ENCODE measurements at regions not wholly inside any gene's neighbourhood (a gene's known extent, or its start where the extent isn't known, plus 50 kb on each side); places are given as distances from the start of the nearest gene placed in this dataset.

DNA sequence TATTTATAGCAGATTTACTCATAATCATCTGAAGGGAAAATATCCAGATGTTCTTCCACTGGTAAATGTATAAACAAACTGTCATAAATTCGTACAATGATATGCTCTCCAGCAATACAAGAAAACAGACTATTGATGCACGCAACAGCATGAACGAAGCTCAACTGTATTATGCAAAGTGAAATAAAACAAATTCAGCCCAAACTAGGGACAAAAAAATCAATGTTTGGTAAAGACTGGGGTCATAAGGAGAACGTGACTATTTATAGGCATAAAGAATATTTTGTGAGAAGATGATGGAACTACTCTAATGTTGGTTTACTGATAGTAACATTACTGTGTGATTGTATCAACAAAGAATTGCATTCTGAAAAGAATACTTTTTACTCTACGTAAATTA, 1276.7 kb upstream of the DDX18 start:
- no peak overlapping the region for H3K4me3 ChIP-seq
- no peak overlapping the region for H3K4me2 ChIP-seq (ENCODE audit: control insufficient read depth, insufficient read depth)
- H4K20me1 ChIP-seq (ENCODE audit: control insufficient read depth, insufficient read depth) = no peaks in the 10 kb centered on the region
- H3K9ac ChIP-seq (ENCODE audit: control insufficient read depth, insufficient read depth, low read length) = no peak overlapping the region
- no peak for FAIRE-seq
- ChIA-PET SMC1A (ENCODE audit: uncharacterized antibody, unreplicated experiment) (no interaction called here), POLR2A (no interaction called here), RAD21 (ENCODE audit: unreplicated experiment) (no interaction called here), CTCF (no interaction called here)
- TF ChIP-seq NRF1 (conservative IDR thresholded peaks at IDR 0.05; ENCODE audit: low read depth, low read length) (no peak), RUNX3 (IDR thresholded peaks at IDR 0.05; ENCODE audit: low read length) (no peak), CREB1 (IDR thresholded peaks at IDR 0.05; ENCODE audit: low read depth) (no peak), ZBED1 (IDR thresholded peaks at IDR 0.05; ENCODE audit: borderline replicate concordance) (no peak), LARP7 (IDR thresholded peaks at IDR 0.05) (no peak), NFYB (IDR thresholded peaks at IDR 0.05; ENCODE audit: insufficient read depth, low read depth, low read length) (no peak), SMAD1 (IDR thresholded peaks at IDR 0.05; ENCODE audit: low read depth, partially characterized antibody) (no peak)
- TF ChIP-seq, protein P1, sequence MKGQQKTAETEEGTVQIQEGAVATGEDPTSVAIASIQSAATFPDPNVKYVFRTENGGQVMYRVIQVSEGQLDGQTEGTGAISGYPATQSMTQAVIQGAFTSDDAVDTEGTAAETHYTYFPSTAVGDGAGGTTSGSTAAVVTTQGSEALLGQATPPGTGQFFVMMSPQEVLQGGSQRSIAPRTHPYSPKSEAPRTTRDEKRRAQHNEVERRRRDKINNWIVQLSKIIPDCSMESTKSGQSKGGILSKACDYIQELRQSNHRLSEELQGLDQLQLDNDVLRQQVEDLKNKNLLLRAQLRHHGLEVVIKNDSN (IDR thresholded peaks at IDR 0.05; ENCODE audit: borderline replicate concordance, extremely low read length, insufficient read depth, low read depth, low read length) = no peak
- TF ChIP-seq, protein P2, sequence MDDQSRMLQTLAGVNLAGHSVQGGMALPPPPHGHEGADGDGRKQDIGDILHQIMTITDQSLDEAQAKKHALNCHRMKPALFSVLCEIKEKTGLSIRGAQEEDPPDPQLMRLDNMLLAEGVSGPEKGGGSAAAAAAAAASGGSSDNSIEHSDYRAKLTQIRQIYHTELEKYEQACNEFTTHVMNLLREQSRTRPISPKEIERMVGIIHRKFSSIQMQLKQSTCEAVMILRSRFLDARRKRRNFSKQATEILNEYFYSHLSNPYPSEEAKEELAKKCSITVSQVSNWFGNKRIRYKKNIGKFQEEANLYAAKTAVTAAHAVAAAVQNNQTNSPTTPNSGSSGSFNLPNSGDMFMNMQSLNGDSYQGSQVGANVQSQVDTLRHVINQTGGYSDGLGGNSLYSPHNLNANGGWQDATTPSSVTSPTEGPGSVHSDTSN (IDR thresholded peaks at IDR 0.05; ENCODE audit: insufficient replicate concordance, low read depth, low read length) = no peak
- TF ChIP-seq, protein P3, sequence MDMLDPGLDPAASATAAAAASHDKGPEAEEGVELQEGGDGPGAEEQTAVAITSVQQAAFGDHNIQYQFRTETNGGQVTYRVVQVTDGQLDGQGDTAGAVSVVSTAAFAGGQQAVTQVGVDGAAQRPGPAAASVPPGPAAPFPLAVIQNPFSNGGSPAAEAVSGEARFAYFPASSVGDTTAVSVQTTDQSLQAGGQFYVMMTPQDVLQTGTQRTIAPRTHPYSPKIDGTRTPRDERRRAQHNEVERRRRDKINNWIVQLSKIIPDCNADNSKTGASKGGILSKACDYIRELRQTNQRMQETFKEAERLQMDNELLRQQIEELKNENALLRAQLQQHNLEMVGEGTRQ (IDR thresholded peaks at IDR 0.05; ENCODE audit: borderline replicate concordance, low read depth, low read length) = no peak
- TF ChIP-seq, protein P4, sequence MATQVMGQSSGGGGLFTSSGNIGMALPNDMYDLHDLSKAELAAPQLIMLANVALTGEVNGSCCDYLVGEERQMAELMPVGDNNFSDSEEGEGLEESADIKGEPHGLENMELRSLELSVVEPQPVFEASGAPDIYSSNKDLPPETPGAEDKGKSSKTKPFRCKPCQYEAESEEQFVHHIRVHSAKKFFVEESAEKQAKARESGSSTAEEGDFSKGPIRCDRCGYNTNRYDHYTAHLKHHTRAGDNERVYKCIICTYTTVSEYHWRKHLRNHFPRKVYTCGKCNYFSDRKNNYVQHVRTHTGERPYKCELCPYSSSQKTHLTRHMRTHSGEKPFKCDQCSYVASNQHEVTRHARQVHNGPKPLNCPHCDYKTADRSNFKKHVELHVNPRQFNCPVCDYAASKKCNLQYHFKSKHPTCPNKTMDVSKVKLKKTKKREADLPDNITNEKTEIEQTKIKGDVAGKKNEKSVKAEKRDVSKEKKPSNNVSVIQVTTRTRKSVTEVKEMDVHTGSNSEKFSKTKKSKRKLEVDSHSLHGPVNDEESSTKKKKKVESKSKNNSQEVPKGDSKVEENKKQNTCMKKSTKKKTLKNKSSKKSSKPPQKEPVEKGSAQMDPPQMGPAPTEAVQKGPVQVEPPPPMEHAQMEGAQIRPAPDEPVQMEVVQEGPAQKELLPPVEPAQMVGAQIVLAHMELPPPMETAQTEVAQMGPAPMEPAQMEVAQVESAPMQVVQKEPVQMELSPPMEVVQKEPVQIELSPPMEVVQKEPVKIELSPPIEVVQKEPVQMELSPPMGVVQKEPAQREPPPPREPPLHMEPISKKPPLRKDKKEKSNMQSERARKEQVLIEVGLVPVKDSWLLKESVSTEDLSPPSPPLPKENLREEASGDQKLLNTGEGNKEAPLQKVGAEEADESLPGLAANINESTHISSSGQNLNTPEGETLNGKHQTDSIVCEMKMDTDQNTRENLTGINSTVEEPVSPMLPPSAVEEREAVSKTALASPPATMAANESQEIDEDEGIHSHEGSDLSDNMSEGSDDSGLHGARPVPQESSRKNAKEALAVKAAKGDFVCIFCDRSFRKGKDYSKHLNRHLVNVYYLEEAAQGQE (IDR thresholded peaks at IDR 0.05; ENCODE audit: low read depth, low read length) = no peak
- DNase-seq (ENCODE audit: low read depth, low spot score) = no peak
- H3K27me3 ChIP-seq (replicated peaks in 1 of 2; ENCODE audit: control insufficient read depth in 2 of 2, insufficient read depth in 2 of 2, low read length in 1 of 2) = no peaks in the 10 kb centered on the region
- no peaks in the 10 kb centered on the region for H3K9me3 ChIP-seq (replicated peaks; ENCODE audit: control insufficient read depth, insufficient read depth, low read length)
- intact Hi-C loops (cut with micrococcal nuclease; ENCODE audit: unreplicated experiment) (no loop called here), in situ Hi-C loops (cut with MboI) (no loop called here)
- no peak overlapping the region for H3K27ac ChIP-seq (ENCODE audit: control insufficient read depth, insufficient read depth)
- H3K4me1 ChIP-seq (ENCODE audit: control insufficient read depth, insufficient read depth, low read length) = no peaks in the 10 kb centered on the region
- WGBS (ENCODE audit: insufficient coverage, insufficient replicate concordance, low lambda C conversion rate, missing lambda C conversion rate) = 17% methylated on average over 5 of the region's 5 CpGs
- no peaks in the 10 kb centered on the region for H3K79me2 ChIP-seq (ENCODE audit: control insufficient read depth, insufficient read depth, low read length)
- no peak for ATAC-seq
- H3K36me3 ChIP-seq (ENCODE audit: control insufficient read depth in 2 of 2, insufficient read depth in 2 of 2, low read length in 1 of 2) = no peaks in the 10 kb centered on the region
- H2AFZ ChIP-seq (ENCODE audit: control insufficient read depth, low read depth, low read length) = no peak overlapping the region
- no TSS peak for BruUV-seq (replicated peaks)

Data from GM12878 (cell line).